Neural cell (in vitro differentiated cells): ENCODE measurements at regions not wholly inside any gene's neighbourhood (a gene's known extent, or its start where the extent isn't known, plus 50 kb on each side); places are given as distances from the start of the nearest gene placed in this dataset.
"Not testable (repeated sequence)": the region's sequence is repeated elsewhere in the genome, so short reads cannot be mapped to it uniquely, and the experiment has no call there.

ENCODE experiments used
- H2AFZ ChIP-seq: fragments of 200-600, 300-800 bp; sonication (generic), shearing (Covaris generic); 2 replicates; pipeline ENCODE4 v1.6.0; 2014; ENCODE audit warnings: low read depth, mild to moderate bottlenecking, antibody characterized with exemption, low read length, moderate library complexity
- H3F3A ChIP-seq: fragments of 200-600 bp; shearing (Covaris generic); 2 replicates; pipeline ENCODE4 v1.6.1; 2016; ENCODE audit warnings: mild to moderate bottlenecking, moderate library complexity, mixed read lengths, antibody characterized with exemption, low read length; ENCODE audit not compliant: insufficient read depth, poor library complexity, severe bottlenecking
- H3K27ac ChIP-seq: fragments of 200-600, 300-800 bp; sonication (generic), shearing (Covaris generic); 2 replicates; pipeline ENCODE4 v1.5.1; 2014; ENCODE audit warnings: mild to moderate bottlenecking, low read length, moderate library complexity
- H3K27me3 ChIP-seq: fragments of 300-800, 200-600 bp; sonication (generic), shearing (Covaris generic); 2 replicates; pipeline ENCODE4 v1.6.0; 2014; ENCODE audit warnings: mild to moderate bottlenecking, low read depth, low read length, moderate library complexity; ENCODE audit not compliant: insufficient read depth
- H3K36me3 ChIP-seq: fragments of 300-800, 200-600 bp; sonication (generic), shearing (Covaris generic); 2 replicates; pipeline ENCODE4 v1.5.1; 2014; ENCODE audit warnings: mild to moderate bottlenecking, antibody characterized with exemption, low read length, moderate library complexity; ENCODE audit not compliant: insufficient read depth
- H3K4me2 ChIP-seq: fragments of 300-800, 200-600 bp; sonication (generic), shearing (Covaris generic); 2 replicates; pipeline ENCODE4 v1.6.0; 2014; ENCODE audit warnings: mild to moderate bottlenecking, low read length
- H3K4me3 ChIP-seq: fragments of 300-800, 200-600 bp; sonication (generic), shearing (Covaris generic); 2 replicates; pipeline ENCODE4 v1.5.1; 2014; ENCODE audit warnings: mild to moderate bottlenecking, low read length, moderate library complexity
- H3K79me2 ChIP-seq: fragments of 200-600 bp; shearing (Covaris generic); replicated peaks from 2 replicates; pipeline ENCODE4 v1.6.0; 2014; ENCODE audit warnings: mild to moderate bottlenecking, low read length, moderate library complexity; ENCODE audit not compliant: insufficient read depth
- H3K9ac ChIP-seq: fragments of 300-800, 200-600 bp; sonication (generic), shearing (Covaris generic); 2 replicates; pipeline ENCODE4 v1.6.1; 2016; ENCODE audit warnings: mild to moderate bottlenecking, low read length, mixed read lengths
- H3K9me2 ChIP-seq: fragments of 200-600 bp; shearing (Covaris generic); 2 replicates; pipeline ENCODE4 v1.6.1; 2016; ENCODE audit warnings: mild to moderate bottlenecking, low read length, mixed read lengths; ENCODE audit not compliant: insufficient read depth
- H3K9me3 ChIP-seq: fragments of 200-600, 300-800 bp; sonication (generic), shearing (Covaris generic); 2 replicates; pipeline ENCODE4 v1.6.1; 2016; ENCODE audit warnings: mild to moderate bottlenecking, mixed run types, low read length, moderate library complexity, mixed read lengths
- H4K20me1 ChIP-seq: fragments of 200-600 bp; shearing (Covaris generic); 2 replicates; pipeline ENCODE4 v1.6.1; 2016; ENCODE audit warnings: mild to moderate bottlenecking, mixed run types; ENCODE audit not compliant: insufficient read depth

- not testable (repeated sequence) for H3K36me3 ChIP-seq, H4K20me1 ChIP-seq, H3K4me3 ChIP-seq, H3F3A ChIP-seq, H2AFZ ChIP-seq, H3K4me2 ChIP-seq, H3K79me2 ChIP-seq, H3K27me3 ChIP-seq, H3K9ac ChIP-seq, H3K27ac ChIP-seq, H3K9me2 ChIP-seq
- H3K9me3 ChIP-seq = peaks cover 26% of the 10 kb centered on the region
Measured at GRCh38 chr21:10398692-10399489, 122.5 kb upstream of the TPTE start.

GRCh38 chr21:10400622-10401361 is 120.6 kb upstream of the TPTE start:
- H3F3A ChIP-seq, H3K27ac ChIP-seq, H3K9ac ChIP-seq, H3K9me2 ChIP-seq, H3K36me3 ChIP-seq, H2AFZ ChIP-seq, H3K27me3 ChIP-seq, H4K20me1 ChIP-seq, H3K79me2 ChIP-seq, H3K4me3 ChIP-seq, H3K4me2 ChIP-seq: not testable (repeated sequence)
- H3K9me3 ChIP-seq = peaks cover 28% of the 10 kb centered on the region

GRCh38 chr21:10402461-10402860 is 118.9 kb upstream of the TPTE start:
- H4K20me1 ChIP-seq, H3K27ac ChIP-seq, H3K79me2 ChIP-seq, H3K9me2 ChIP-seq, H3K36me3 ChIP-seq, H3K4me3 ChIP-seq, H3K27me3 ChIP-seq, H2AFZ ChIP-seq, H3K4me2 ChIP-seq, H3K9ac ChIP-seq, H3F3A ChIP-seq: not testable (repeated sequence)
- H3K9me3 ChIP-seq = peaks cover 26% of the 10 kb centered on the region

- H3K9me2 ChIP-seq, H3K36me3 ChIP-seq, H3K27ac ChIP-seq, H3K9ac ChIP-seq, H2AFZ ChIP-seq, H3K4me2 ChIP-seq, H3K27me3 ChIP-seq, H3F3A ChIP-seq, H3K79me2 ChIP-seq, H3K4me3 ChIP-seq, H4K20me1 ChIP-seq: not testable (repeated sequence)
- H3K9me3 ChIP-seq = peaks cover 24% of the 10 kb centered on the region
Measured at GRCh38 chr21:10405331-10405730, 116.1 kb upstream of the TPTE start.

- not testable (repeated sequence) for H3K9me3 ChIP-seq, H3K79me2 ChIP-seq, H2AFZ ChIP-seq, H3K27me3 ChIP-seq, H3K36me3 ChIP-seq, H3K4me3 ChIP-seq, H3K4me2 ChIP-seq, H4K20me1 ChIP-seq, H3K9ac ChIP-seq, H3K27ac ChIP-seq, H3F3A ChIP-seq, H3K9me2 ChIP-seq
Measured at GRCh38 chr21:10409786-10410185, 111.6 kb upstream of the TPTE start.

- H2AFZ ChIP-seq, H3K79me2 ChIP-seq, H3K27ac ChIP-seq, H3K36me3 ChIP-seq, H3K9me2 ChIP-seq, H3F3A ChIP-seq, H3K9me3 ChIP-seq, H3K9ac ChIP-seq, H3K4me2 ChIP-seq, H3K27me3 ChIP-seq, H3K4me3 ChIP-seq, H4K20me1 ChIP-seq: not testable (repeated sequence)
Measured at GRCh38 chr21:10410354-10410929, 110.9 kb upstream of the TPTE start.

GRCh38 chr21:10411776-10412526 is 109.4 kb upstream of the TPTE start:
- H3K79me2 ChIP-seq, H3K27ac ChIP-seq, H3K36me3 ChIP-seq, H2AFZ ChIP-seq, H3K4me3 ChIP-seq, H4K20me1 ChIP-seq, H3F3A ChIP-seq, H3K9ac ChIP-seq, H3K9me2 ChIP-seq, H3K4me2 ChIP-seq, H3K27me3 ChIP-seq: not testable (repeated sequence)
- H3K9me3 ChIP-seq = peaks cover 10% of the 10 kb centered on the region
